H9 (cell line): ENCODE measurements at regions not wholly inside any gene's neighbourhood (a gene's known extent, or its start where the extent isn't known, plus 50 kb on each side); places are given as distances from the start of the nearest gene placed in this dataset.

Experiments used
- DNase-seq: peaks from one replicate; pipeline ENCODE4 v3.0.0-alpha.2; 2017
- H2AFZ ChIP-seq: one replicate; pipeline ENCODE4 v1.6.1; 2013; ENCODE audit warnings: mild to moderate bottlenecking, low read length, control low read depth, moderate library complexity
- H2AK5ac ChIP-seq: 2 replicates; pipeline ENCODE4 v1.6.1; 2013; ENCODE audit warnings: low read length, control low read depth, mixed read lengths; ENCODE audit not compliant: insufficient read length
- H2BK120ac ChIP-seq: one replicate; pipeline ENCODE4 v1.6.1; 2013; ENCODE audit warnings: low read depth, mild to moderate bottlenecking, low read length, control low read depth, inconsistent platforms; ENCODE audit not compliant: poor library complexity, severe bottlenecking
- H2BK12ac ChIP-seq: 2 replicates; pipeline ENCODE4 v1.6.1; 2013; ENCODE audit warnings: low read length, control low read depth, mixed read lengths, low read depth; ENCODE audit not compliant: insufficient read length
- H2BK15ac ChIP-seq: 2 replicates; pipeline ENCODE4 v1.6.1; 2013; ENCODE audit warnings: low read depth, low read length, control low read depth
- H2BK20ac ChIP-seq: one replicate; pipeline ENCODE4 v1.6.1; 2013; ENCODE audit warnings: low read depth, mild to moderate bottlenecking, low read length, control low read depth, inconsistent platforms; ENCODE audit not compliant: poor library complexity, severe bottlenecking
- H2BK5ac ChIP-seq: 2 replicates; pipeline ENCODE4 v1.6.1; 2013; ENCODE audit warnings: low read length, control low read depth, mixed read lengths; ENCODE audit not compliant: insufficient read length
- H3K14ac ChIP-seq: 2 replicates; pipeline ENCODE4 v1.6.1; 2013; ENCODE audit warnings: low read length, control low read depth; ENCODE audit not compliant: insufficient read depth
- H3K18ac ChIP-seq: 2 replicates; pipeline ENCODE4 v1.6.1; 2013; ENCODE audit warnings: low read depth, mild to moderate bottlenecking, mixed read lengths, low read length, control low read depth; ENCODE audit not compliant: insufficient read length
- H3K23ac ChIP-seq: 2 replicates; pipeline ENCODE4 v1.6.1; 2013; ENCODE audit warnings: low read length, control low read depth, mixed read lengths, low read depth; ENCODE audit not compliant: insufficient read length
- H3K23me2 ChIP-seq: 2 replicates; pipeline ENCODE4 v1.6.1; 2013; ENCODE audit warnings: low read depth, mild to moderate bottlenecking, mixed read lengths, low read length, control low read depth; ENCODE audit not compliant: insufficient read length, poor library complexity, severe bottlenecking
- H3K27ac ChIP-seq: 2 replicates; pipeline ENCODE4 v1.5.1; 2013; ENCODE audit warnings: low read length, control low read depth, mixed read lengths, low read depth; ENCODE audit not compliant: insufficient read length
- H3K27me3 ChIP-seq: 2 replicates; pipeline ENCODE4 v1.6.1; 2013; ENCODE audit warnings: low read length, control low read depth, inconsistent platforms; ENCODE audit not compliant: insufficient read depth
- H3K4ac ChIP-seq: 2 replicates; pipeline ENCODE4 v1.6.1; 2013; ENCODE audit warnings: low read depth, mild to moderate bottlenecking, control low read depth, inconsistent platforms, low read length, moderate library complexity
- H3K4me1 ChIP-seq: 2 replicates; pipeline ENCODE4 v1.6.1; 2013; ENCODE audit warnings: low read length, control low read depth, inconsistent platforms; ENCODE audit not compliant: insufficient read depth
- H3K4me2 ChIP-seq: 2 replicates; pipeline ENCODE4 v1.6.1; 2013; ENCODE audit warnings: low read length, control low read depth, mixed read lengths; ENCODE audit not compliant: insufficient read length, insufficient read depth
- H3K56ac ChIP-seq: 2 replicates; pipeline ENCODE4 v1.6.1; 2013; ENCODE audit warnings: low read depth, mild to moderate bottlenecking, mixed read lengths, low read length, control low read depth; ENCODE audit not compliant: insufficient read length
- H3K79me1 ChIP-seq: 2 replicates; pipeline ENCODE4 v1.6.1; 2013; ENCODE audit warnings: low read depth, mild to moderate bottlenecking, moderate library complexity, low read length, control low read depth, inconsistent platforms; ENCODE audit not compliant: insufficient read depth, poor library complexity, severe bottlenecking
- H3K79me2 ChIP-seq: 2 replicates; pipeline ENCODE4 v1.6.1; 2013; ENCODE audit warnings: low read length, control low read depth, inconsistent platforms; ENCODE audit not compliant: insufficient read depth
- H3K9ac ChIP-seq: 2 replicates; pipeline ENCODE4 v1.6.1; 2013; ENCODE audit warnings: low read length, control low read depth, mixed read lengths; ENCODE audit not compliant: insufficient read length; ENCODE audit errors: extremely low read depth
- H3K9me3 ChIP-seq: one replicate; pipeline ENCODE4 v1.6.1; 2013; ENCODE audit warnings: low read depth, low read length, inconsistent platforms; ENCODE audit not compliant: control insufficient read depth
- H3T11ph ChIP-seq: one replicate; pipeline ENCODE4 v1.6.1; 2013; ENCODE audit warnings: mild to moderate bottlenecking, low read length, control low read depth, inconsistent platforms
- H4K20me1 ChIP-seq: one replicate; pipeline ENCODE4 v1.6.1; 2013; ENCODE audit not compliant: control insufficient read depth, insufficient read length, insufficient read depth
- H4K5ac ChIP-seq: 2 replicates; pipeline ENCODE4 v1.6.1; 2013; ENCODE audit warnings: low read depth, mild to moderate bottlenecking, mixed read lengths, low read length, control low read depth; ENCODE audit not compliant: insufficient read length
- H4K8ac ChIP-seq: replicated peaks from 2 replicates; pipeline ENCODE4 v1.6.1; 2013; ENCODE audit warnings: low read length, control low read depth, mixed read lengths, low read depth; ENCODE audit not compliant: insufficient read length
- H4K91ac ChIP-seq: 2 replicates; pipeline ENCODE4 v1.6.1; 2013; ENCODE audit warnings: low read depth, mild to moderate bottlenecking, moderate library complexity, mixed read lengths, low read length, control low read depth; ENCODE audit not compliant: insufficient read length
- H3K27ac Mint-ChIP-seq, 3 experiments: 2 replicates in 2 of 3; 3 replicates in 1 of 3; pipeline ENCODE4 v1.8.0; 2020 to 2021; ENCODE audit warnings: mixed read lengths in 3 of 3, mild to moderate bottlenecking in 1 of 3, moderate library complexity in 1 of 3
- H3K27me3 Mint-ChIP-seq: 2 replicates; pipeline ENCODE4 v1.8.0; 2021; ENCODE audit warnings: low read depth, mild to moderate bottlenecking, moderate library complexity, mixed read lengths
- H3K36me3 Mint-ChIP-seq, 3 experiments: 2 replicates in 2 of 3; 3 replicates in 1 of 3; pipeline ENCODE4 v1.8.0; 2020 to 2021; ENCODE audit warnings: low read depth in 3 of 3, mixed read lengths in 3 of 3; ENCODE audit not compliant: insufficient read depth in 1 of 3
- H3K4me1 Mint-ChIP-seq, 2 experiments: 2 replicates each; pipeline ENCODE4 v1.8.0; 2020; ENCODE audit warnings: mixed read lengths in 2 of 2
- H3K4me3 Mint-ChIP-seq, 2 experiments: 2 replicates in 1 of 2; 3 replicates in 1 of 2; pipeline ENCODE4 v1.8.0; 2020 to 2021; ENCODE audit warnings: mild to moderate bottlenecking in 2 of 2, mixed read lengths in 2 of 2, moderate library complexity in 1 of 2
- H3K9me3 Mint-ChIP-seq, 2 experiments: 2 replicates in 1 of 2; 3 replicates in 1 of 2; pipeline ENCODE4 v1.8.0; 2020; ENCODE audit warnings: mild to moderate bottlenecking in 2 of 2, mixed read lengths in 2 of 2, moderate library complexity in 1 of 2
- CTCF ChIP-seq: fragments of 200-600 bp; sonication (generic); conservative IDR thresholded peaks from 3 replicates; pipeline ENCODE4 v1.8.0; 2021; ENCODE audit warnings: antibody characterized with exemption, mild to moderate bottlenecking
- WGBS: extraction: QIAGEN DNeasy Blood & Tissue Kit; methylation state at CpG from one replicate; pipeline ENCODE4 v1.1.7; 2013; ENCODE audit warnings: missing lambda C conversion rate, low lambda C conversion rate, mixed read lengths; ENCODE audit not compliant: insufficient read length; ENCODE audit errors: extremely low coverage; 5-methylcytosine and 5-hydroxymethylcytosine counted together

DNA sequence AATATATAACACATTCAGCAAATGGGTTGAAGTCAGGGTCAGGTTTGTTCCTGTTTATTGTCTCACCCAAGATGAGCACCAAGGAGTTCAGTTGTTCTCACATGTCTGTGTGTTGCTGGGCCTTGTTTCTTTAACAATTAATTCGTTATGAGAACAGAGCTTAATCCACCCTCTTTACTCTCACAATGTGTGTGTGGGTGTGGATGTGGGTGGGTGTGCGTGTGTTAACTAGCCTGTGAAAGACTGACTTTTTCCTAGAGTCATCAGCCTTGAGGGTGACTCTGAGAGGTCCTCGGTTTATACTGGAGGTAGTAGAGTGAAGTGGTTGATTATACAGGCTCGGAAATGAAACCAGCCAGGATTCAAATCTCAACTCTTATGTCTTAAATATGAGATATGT lies 672.1 kb downstream of the MAFB start:
- H3K79me2 ChIP-seq: no peaks in the 10 kb centered on the region
- H4K8ac ChIP-seq: no peak overlapping the region
- H3K14ac ChIP-seq: no peak overlapping the region
- no peak overlapping the region for H4K5ac ChIP-seq
- H2AK5ac ChIP-seq: no peak overlapping the region
- no peaks in the 10 kb centered on the region; a peak in 1 of 5 replicates for H3K9me3 Mint-ChIP-seq
- no peak overlapping the region for H3K27ac Mint-ChIP-seq
- H2BK12ac ChIP-seq: no peak overlapping the region
- H3K27me3 Mint-ChIP-seq: no peaks in the 10 kb centered on the region
- WGBS: no CpG with 5 or more reads among the region's 4 CpGs
- H3K4me1 ChIP-seq: no peaks in the 10 kb centered on the region
- H4K91ac ChIP-seq: no peak overlapping the region
- H3K23me2 ChIP-seq: no peaks in the 10 kb centered on the region
- H3K9ac ChIP-seq: no peak overlapping the region
- H2BK15ac ChIP-seq: no peak overlapping the region
- no peak for TF ChIP-seq CTCF
- no peak overlapping the region for H3K4me3 Mint-ChIP-seq
- H3K4ac ChIP-seq: no peak overlapping the region
- H3K23ac ChIP-seq: no peak overlapping the region
- no peak overlapping the region for H3K4me2 ChIP-seq
- DNase-seq: no peak
- no peaks in the 10 kb centered on the region for H3K27me3 ChIP-seq
- no peaks in the 10 kb centered on the region for H3K79me1 ChIP-seq
- H2BK120ac ChIP-seq: no peak overlapping the region
- no peaks in the 10 kb centered on the region for H3K9me3 ChIP-seq
- no peak overlapping the region for H3K18ac ChIP-seq
- H3K4me1 Mint-ChIP-seq: no peaks in the 10 kb centered on the region
- H4K20me1 ChIP-seq: no peaks in the 10 kb centered on the region
- H3K27ac ChIP-seq: no peak overlapping the region
- no peak overlapping the region for H2BK5ac ChIP-seq
- no peak overlapping the region for H2BK20ac ChIP-seq
- H3K56ac ChIP-seq: no peak overlapping the region
- H3K36me3 Mint-ChIP-seq: no peaks in the 10 kb centered on the region; a peak in 1 of 7 replicates
- no peak overlapping the region for H2AFZ ChIP-seq
- no peak overlapping the region for H3T11ph ChIP-seq
